Kidney epithelial cell (primary cell): ENCODE measurements at regions not wholly inside any gene's neighbourhood (a gene's known extent, or its start where the extent isn't known, plus 50 kb on each side); places are given as distances from the start of the nearest gene placed in this dataset.

Source experiments
- DNase-seq: peaks from one replicate; pipeline ENCODE4 v3.0.0-alpha.2; 2010; ENCODE audit warnings: low read depth
- H3K27me3 ChIP-seq: 2 replicates; pipeline ENCODE4 v1.6.0; 2011; ENCODE audit warnings: low read length; ENCODE audit not compliant: control insufficient read depth, insufficient read depth
- H3K36me3 ChIP-seq: 2 replicates; pipeline ENCODE4 v1.5.1; 2011; ENCODE audit warnings: low read length; ENCODE audit not compliant: control insufficient read depth, insufficient read depth
- H3K4me3 ChIP-seq: 2 replicates; pipeline ENCODE4 v1.5.1; 2011; ENCODE audit warnings: low read depth, mild to moderate bottlenecking, control low read depth, low read length
- TF ChIP-seq, protein P1 (sequence below): IDR thresholded peaks from 2 replicates; pipeline ENCODE4 v1.5.1; 2011; ENCODE audit warnings: mild to moderate bottlenecking, moderate library complexity, low read length, control low read depth, inconsistent platforms; ENCODE audit not compliant: insufficient read depth, poor library complexity, severe bottlenecking

DNA sequence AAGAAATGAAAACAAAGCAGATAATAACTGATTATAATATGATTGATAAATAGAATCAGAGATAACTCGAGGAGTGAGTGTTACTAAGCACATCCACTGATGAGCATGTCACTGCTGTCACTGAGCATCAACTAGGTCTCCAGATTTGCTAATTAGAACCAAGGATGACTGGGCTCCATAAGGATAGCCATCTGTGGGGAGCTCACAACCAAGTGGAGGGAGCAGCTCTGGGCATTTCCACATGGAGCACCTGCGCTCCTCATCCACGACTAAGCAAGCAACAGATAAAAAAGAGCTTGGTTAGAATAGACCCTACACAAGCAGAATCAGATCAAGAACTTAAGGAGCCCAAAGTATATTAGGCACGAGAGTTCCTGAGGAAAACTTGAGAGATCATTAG is 396.0 kb upstream of the B3GAT1 start:
- H3K36me3 ChIP-seq = no peaks in the 10 kb centered on the region
- DNase-seq = no peak
- H3K27me3 ChIP-seq = no peaks in the 10 kb centered on the region
- H3K4me3 ChIP-seq = no peak overlapping the region
- TF ChIP-seq, protein P1, sequence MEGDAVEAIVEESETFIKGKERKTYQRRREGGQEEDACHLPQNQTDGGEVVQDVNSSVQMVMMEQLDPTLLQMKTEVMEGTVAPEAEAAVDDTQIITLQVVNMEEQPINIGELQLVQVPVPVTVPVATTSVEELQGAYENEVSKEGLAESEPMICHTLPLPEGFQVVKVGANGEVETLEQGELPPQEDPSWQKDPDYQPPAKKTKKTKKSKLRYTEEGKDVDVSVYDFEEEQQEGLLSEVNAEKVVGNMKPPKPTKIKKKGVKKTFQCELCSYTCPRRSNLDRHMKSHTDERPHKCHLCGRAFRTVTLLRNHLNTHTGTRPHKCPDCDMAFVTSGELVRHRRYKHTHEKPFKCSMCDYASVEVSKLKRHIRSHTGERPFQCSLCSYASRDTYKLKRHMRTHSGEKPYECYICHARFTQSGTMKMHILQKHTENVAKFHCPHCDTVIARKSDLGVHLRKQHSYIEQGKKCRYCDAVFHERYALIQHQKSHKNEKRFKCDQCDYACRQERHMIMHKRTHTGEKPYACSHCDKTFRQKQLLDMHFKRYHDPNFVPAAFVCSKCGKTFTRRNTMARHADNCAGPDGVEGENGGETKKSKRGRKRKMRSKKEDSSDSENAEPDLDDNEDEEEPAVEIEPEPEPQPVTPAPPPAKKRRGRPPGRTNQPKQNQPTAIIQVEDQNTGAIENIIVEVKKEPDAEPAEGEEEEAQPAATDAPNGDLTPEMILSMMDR = no peak

DNA sequence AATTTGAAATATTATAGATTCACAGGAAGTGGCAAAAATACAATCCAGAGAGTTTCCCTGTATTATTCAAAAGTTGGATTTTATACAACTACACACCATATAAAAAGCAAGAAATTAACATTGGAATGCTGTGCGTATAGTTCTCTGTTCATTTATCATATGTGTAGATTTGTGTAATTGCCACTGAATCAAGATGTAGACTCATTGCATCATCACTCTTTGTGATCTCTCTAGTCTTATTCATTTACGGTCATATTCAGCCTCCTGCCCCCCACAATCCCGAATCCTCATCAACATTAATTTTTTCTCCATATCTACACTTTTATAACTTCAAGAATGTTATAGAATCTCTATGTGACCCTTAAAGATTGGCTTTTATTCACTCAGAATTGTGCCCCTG is 390.6 kb upstream of the B3GAT1 start:
- DNase-seq = no peak
- no peak overlapping the region for H3K4me3 ChIP-seq
- H3K36me3 ChIP-seq = no peaks in the 10 kb centered on the region
- TF ChIP-seq, protein P1 = no peak
- peaks cover 2% of the 10 kb centered on the region for H3K27me3 ChIP-seq

DNA sequence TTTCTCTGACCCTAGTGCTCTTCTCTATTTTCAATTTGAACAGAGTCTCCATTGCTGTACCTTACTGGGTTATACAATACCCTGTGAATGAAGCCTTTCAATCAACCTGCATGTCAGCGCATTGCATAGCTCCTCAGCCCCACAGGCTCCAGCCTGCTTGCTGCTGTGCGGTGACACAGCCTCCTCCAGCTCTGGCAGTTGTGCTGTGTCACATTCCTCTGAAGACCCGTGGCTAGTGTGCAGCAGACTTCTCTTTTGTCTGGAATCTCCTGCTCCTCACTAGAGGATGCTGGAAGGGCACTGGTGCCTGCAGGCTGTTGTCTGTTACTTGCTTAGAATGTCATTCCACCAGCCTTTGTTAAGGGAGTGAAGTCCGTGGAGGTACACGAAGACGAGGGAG is 390.1 kb upstream of the B3GAT1 start:
- Histone ChIP-seq H3K36me3 (no peaks in the 10 kb centered on the region), H3K27me3 (peaks cover 2% of the 10 kb centered on the region), H3K4me3 (no peak overlapping the region)
- TF ChIP-seq, protein P1 = no peak
- DNase-seq = no peak

DNA sequence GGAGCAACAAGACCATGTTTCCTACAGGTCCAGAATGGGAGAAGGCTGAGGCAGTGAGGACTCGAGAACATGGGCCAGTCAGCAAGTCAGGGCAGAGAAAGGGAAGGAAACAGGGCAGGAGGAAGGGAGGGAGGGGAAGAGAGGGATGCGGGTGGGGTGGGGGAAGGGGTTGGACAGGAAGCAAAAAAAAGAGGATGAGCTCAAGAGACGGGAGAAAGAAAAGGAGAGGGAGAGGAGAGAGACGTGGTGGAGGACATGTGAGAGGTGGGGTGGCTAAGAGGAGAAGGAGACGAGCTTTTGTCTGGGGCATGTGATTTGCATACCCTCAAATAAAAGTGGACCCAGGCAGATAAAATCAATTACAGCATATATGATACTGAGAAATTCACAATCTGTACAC is 389.5 kb upstream of the B3GAT1 start:
- no peak for DNase-seq
- TF ChIP-seq, protein P1 = no peak
- Histone ChIP-seq H3K4me3 (no peak overlapping the region), H3K36me3 (no peaks in the 10 kb centered on the region), H3K27me3 (peaks cover 2% of the 10 kb centered on the region)

DNA sequence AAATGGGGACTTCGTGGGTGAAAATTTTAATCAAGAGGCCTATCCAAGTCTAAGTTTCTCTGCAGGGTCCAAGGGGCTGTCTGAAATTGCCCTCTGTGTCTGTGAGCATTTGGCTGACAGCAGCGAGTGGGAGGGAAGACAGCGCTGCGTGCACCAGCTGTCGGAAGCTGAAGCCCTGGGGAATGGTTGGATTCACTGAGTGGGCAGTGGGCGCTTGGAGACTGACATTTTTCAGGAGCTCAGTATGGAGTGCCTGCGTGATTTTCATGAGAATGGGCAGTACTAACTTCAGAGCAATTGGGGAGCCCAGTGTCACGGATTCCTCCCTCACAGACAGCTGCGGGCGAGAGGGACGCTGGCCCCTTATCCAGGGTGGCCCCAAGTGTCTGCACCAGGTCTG is 388.8 kb upstream of the B3GAT1 start:
- Histone ChIP-seq H3K27me3 (peaks cover 2% of the 10 kb centered on the region), H3K4me3 (no peak overlapping the region), H3K36me3 (no peaks in the 10 kb centered on the region)
- DNase-seq = no peak
- TF ChIP-seq, protein P1 = no peak

DNA sequence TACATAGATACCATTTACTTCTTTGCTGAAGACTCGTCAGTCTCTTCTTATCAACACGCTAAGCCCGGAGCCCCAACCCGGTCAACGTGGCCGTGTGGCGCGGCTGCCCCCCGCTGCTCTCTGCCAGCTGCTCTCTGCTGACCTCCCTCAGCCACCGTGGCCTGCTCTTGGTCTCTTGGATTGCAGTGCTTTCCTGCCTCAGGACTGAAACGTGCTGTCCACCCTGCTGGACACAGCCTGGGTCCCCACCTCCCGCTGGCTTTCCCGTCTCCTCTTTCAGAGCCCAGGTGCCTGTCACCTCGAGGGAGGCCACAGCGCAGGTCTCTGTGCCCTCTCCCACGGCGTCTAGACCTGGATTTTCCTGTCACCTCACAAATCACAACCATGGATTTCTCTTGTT is 388.1 kb upstream of the B3GAT1 start:
- TF ChIP-seq, protein P1 = no peak
- no peak for DNase-seq
- peaks cover 2% of the 10 kb centered on the region for H3K27me3 ChIP-seq
- no peak overlapping the region for H3K4me3 ChIP-seq
- H3K36me3 ChIP-seq = no peaks in the 10 kb centered on the region
